ENCODE measurements at regions not wholly inside any gene's neighbourhood (a gene's known extent, or its start where the extent isn't known, plus 50 kb on each side); places are given as distances from the start of the nearest gene placed in this dataset.

GRCh38 chr9:134268747-134269146 is 57.5 kb upstream of the RXRA start:
- DNase-seq (ENCODE audit: low read depth): no peak
- TF ChIP-seq CTCF (conservative IDR thresholded peaks at IDR 0.05; ENCODE audit: control insufficient read depth, insufficient read depth, low read depth, low read length): no peak
- no peak overlapping the region for H3K4me3 ChIP-seq (ENCODE audit: control insufficient read depth, low read depth, low read length)

- no peak for DNase-seq (ENCODE audit: low read depth)
- TF ChIP-seq CTCF (conservative IDR thresholded peaks at IDR 0.05; ENCODE audit: control insufficient read depth, insufficient read depth, low read depth, low read length): no peak
- H3K4me3 ChIP-seq (ENCODE audit: control insufficient read depth, low read depth, low read length): no peak overlapping the region
Observed at GRCh38 chr9:134271338-134272301, 54.6 kb upstream of the RXRA start.

- TF ChIP-seq CTCF (conservative IDR thresholded peaks at IDR 0.05; ENCODE audit: control insufficient read depth, insufficient read depth, low read depth, low read length): no peak
- H3K4me3 ChIP-seq (ENCODE audit: control insufficient read depth, low read depth, low read length): no peak overlapping the region
- no peak for DNase-seq (ENCODE audit: low read depth)
Observed at GRCh38 chr9:134272302-134273023, 53.8 kb upstream of the RXRA start.

- H3K4me3 ChIP-seq (ENCODE audit: control insufficient read depth, low read depth, low read length): no peak overlapping the region
- TF ChIP-seq CTCF (conservative IDR thresholded peaks at IDR 0.05; ENCODE audit: control insufficient read depth, insufficient read depth, low read depth, low read length): no peak
- no peak for DNase-seq (ENCODE audit: low read depth)
Observed at GRCh38 chr9:134273647-134274046, 52.6 kb upstream of the RXRA start.

GRCh38 chr9:134275375-134275774 is 50.9 kb upstream of the RXRA start:
- TF ChIP-seq CTCF (conservative IDR thresholded peaks at IDR 0.05; ENCODE audit: control insufficient read depth, insufficient read depth, low read depth, low read length): no peak
- no peak overlapping the region for H3K4me3 ChIP-seq (ENCODE audit: control insufficient read depth, low read depth, low read length)
- DNase-seq (ENCODE audit: low read depth): no peak

- no peak for TF ChIP-seq CTCF (conservative IDR thresholded peaks at IDR 0.05; ENCODE audit: control insufficient read depth, insufficient read depth, low read depth, low read length)
Observed at GRCh38 chr9:134276453-134277245, 49.6 kb upstream of the RXRA start.

More at GRCh38 chr9:134276453-134277245, 49.6 kb upstream of the RXRA start:
- DNase-seq (ENCODE audit: low read depth): no peak
- H3K4me3 ChIP-seq (ENCODE audit: control insufficient read depth, low read depth, low read length): no peak overlapping the region

Data from fibroblast of mammary gland (primary cell).